ENCODE measurements at regions not wholly inside any gene's neighbourhood (a gene's known extent, or its start where the extent isn't known, plus 50 kb on each side); places are given as distances from the start of the nearest gene placed in this dataset.

- no peak for TF ChIP-seq FOXK2 (IDR thresholded peaks at IDR 0.05)
- TF ChIP-seq BHLHE40 (IDR thresholded peaks at IDR 0.05; ENCODE audit: borderline replicate concordance), result no peak
- TF ChIP-seq FOXM1 (IDR thresholded peaks at IDR 0.05; ENCODE audit: borderline replicate concordance), result no peak
- TF ChIP-seq SUZ12 (IDR thresholded peaks at IDR 0.05), result no peak
- no peak for TF ChIP-seq FOXA1 (IDR thresholded peaks at IDR 0.05)
- no peak for TF ChIP-seq SP1 (IDR thresholded peaks at IDR 0.05)
- no peak for TF ChIP-seq L3MBTL2 (conservative IDR thresholded peaks at IDR 0.05)
- TF ChIP-seq ZNF384 (IDR thresholded peaks at IDR 0.05), result no peak
- TF ChIP-seq NFRKB (IDR thresholded peaks at IDR 0.05), result no peak
- TF ChIP-seq CTBP1 (IDR thresholded peaks at IDR 0.05; ENCODE audit: borderline replicate concordance), result no peak
- TF ChIP-seq ARNT (IDR thresholded peaks at IDR 0.05), result no peak
Measured at GRCh38 chr16:86205521-86206245, 304.6 kb upstream of the FOXF1 start.
